MCF 10A (cell line): ENCODE measurements at regions not wholly inside any gene's neighbourhood (a gene's known extent, or its start where the extent isn't known, plus 50 kb on each side); places are given as distances from the start of the nearest gene placed in this dataset.
"Not testable (repeated sequence)": the region's sequence is repeated elsewhere in the genome, so short reads cannot be mapped to it uniquely, and the experiment has no call there.

Source experiments
- BruUV-seq: library from RNA; stranded (reverse); fragments of 400-500 nt; replicated peaks from 2 replicates; lab custom pipeline; 2021; lab: Mats Ljungman, UMichigan
- CTCF ChIA-PET: fragments of 300-600 bp; sonication (Branson Sonifier 250); formaldehyde crosslinking; extraction: SDS; loops from one replicate; lab custom pipeline; 2021; ENCODE audit warnings: antibody characterized with exemption, inconsistent platforms; lab: Yijun Ruan, JAX
- POLR2A ChIA-PET: fragments of 300-600, 350-650 bp; sonication (Branson Sonifier 250); formaldehyde crosslinking; extraction: SDS; loops from one replicate; lab custom pipeline; 2020; ENCODE audit warnings: antibody characterized with exemption, inconsistent platforms; lab: Yijun Ruan, JAX
- DNase-seq: peaks from one replicate; pipeline ENCODE4 v3.0.0-alpha.2; 2018; ENCODE audit not compliant: unreplicated experiment
- H3K27ac Mint-ChIP-seq: one replicate; pipeline ENCODE4 v1.8.0; 2022; ENCODE audit warnings: mild to moderate bottlenecking, low read depth, mixed read lengths; ENCODE audit not compliant: unreplicated experiment
- H3K27me3 Mint-ChIP-seq: one replicate; pipeline ENCODE4 v1.8.0; 2022; ENCODE audit warnings: mixed read lengths; ENCODE audit not compliant: insufficient read depth, unreplicated experiment
- H3K36me3 Mint-ChIP-seq: one replicate; pipeline ENCODE4 v1.8.0; 2022; ENCODE audit warnings: mild to moderate bottlenecking, moderate library complexity, mixed read lengths; ENCODE audit not compliant: insufficient read depth, unreplicated experiment
- H3K4me1 Mint-ChIP-seq: one replicate; pipeline ENCODE4 v1.8.0; 2022; ENCODE audit warnings: mixed read lengths; ENCODE audit not compliant: insufficient read depth, unreplicated experiment
- H3K4me3 Mint-ChIP-seq: one replicate; pipeline ENCODE4 v1.8.0; 2022; ENCODE audit warnings: mild to moderate bottlenecking, moderate library complexity, mixed read lengths; ENCODE audit not compliant: unreplicated experiment
- H3K9me3 Mint-ChIP-seq: one replicate; pipeline ENCODE4 v1.8.0; 2022; ENCODE audit warnings: mixed read lengths; ENCODE audit not compliant: unreplicated experiment
- intact Hi-C: fragments of 100-400 bp; cut with micrococcal nuclease; formaldehyde crosslinking; loops from 2 replicates; pipeline ENCODE4 v1.14.1; 2022
- TF ChIP-seq, protein P1 (sequence below): fragments of 200-600 bp; IDR thresholded peaks from one replicate; pipeline ENCODE4 v1.8.0; 2022; ENCODE audit warnings: antibody characterized with exemption, mild to moderate bottlenecking; ENCODE audit not compliant: unreplicated experiment

GRCh38 chr2:225244933-225245332, 154.6 kb upstream of the NYAP2 start:
- no TSS peak for BruUV-seq
- intact Hi-C loops, result no loop called here
- no peak overlapping the region for H3K4me3 Mint-ChIP-seq
- no peaks in the 10 kb centered on the region for H3K36me3 Mint-ChIP-seq
- no peaks in the 10 kb centered on the region for H3K4me1 Mint-ChIP-seq
- no peak for DNase-seq
- no peak overlapping the region for H3K27ac Mint-ChIP-seq
- H3K27me3 Mint-ChIP-seq, result peaks cover 38% of the 10 kb centered on the region
- ChIA-PET POLR2A (interaction anchor here (0.6 kb wide), 2 partner anchors 115 to 307 kb away, joined by 3 read pairs; no protein-coding TSS in a partner anchor), CTCF (no interaction called here)
- TF ChIP-seq, protein P1, sequence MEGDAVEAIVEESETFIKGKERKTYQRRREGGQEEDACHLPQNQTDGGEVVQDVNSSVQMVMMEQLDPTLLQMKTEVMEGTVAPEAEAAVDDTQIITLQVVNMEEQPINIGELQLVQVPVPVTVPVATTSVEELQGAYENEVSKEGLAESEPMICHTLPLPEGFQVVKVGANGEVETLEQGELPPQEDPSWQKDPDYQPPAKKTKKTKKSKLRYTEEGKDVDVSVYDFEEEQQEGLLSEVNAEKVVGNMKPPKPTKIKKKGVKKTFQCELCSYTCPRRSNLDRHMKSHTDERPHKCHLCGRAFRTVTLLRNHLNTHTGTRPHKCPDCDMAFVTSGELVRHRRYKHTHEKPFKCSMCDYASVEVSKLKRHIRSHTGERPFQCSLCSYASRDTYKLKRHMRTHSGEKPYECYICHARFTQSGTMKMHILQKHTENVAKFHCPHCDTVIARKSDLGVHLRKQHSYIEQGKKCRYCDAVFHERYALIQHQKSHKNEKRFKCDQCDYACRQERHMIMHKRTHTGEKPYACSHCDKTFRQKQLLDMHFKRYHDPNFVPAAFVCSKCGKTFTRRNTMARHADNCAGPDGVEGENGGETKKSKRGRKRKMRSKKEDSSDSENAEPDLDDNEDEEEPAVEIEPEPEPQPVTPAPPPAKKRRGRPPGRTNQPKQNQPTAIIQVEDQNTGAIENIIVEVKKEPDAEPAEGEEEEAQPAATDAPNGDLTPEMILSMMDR, result no peak
- no peaks in the 10 kb centered on the region for H3K9me3 Mint-ChIP-seq

DNA sequence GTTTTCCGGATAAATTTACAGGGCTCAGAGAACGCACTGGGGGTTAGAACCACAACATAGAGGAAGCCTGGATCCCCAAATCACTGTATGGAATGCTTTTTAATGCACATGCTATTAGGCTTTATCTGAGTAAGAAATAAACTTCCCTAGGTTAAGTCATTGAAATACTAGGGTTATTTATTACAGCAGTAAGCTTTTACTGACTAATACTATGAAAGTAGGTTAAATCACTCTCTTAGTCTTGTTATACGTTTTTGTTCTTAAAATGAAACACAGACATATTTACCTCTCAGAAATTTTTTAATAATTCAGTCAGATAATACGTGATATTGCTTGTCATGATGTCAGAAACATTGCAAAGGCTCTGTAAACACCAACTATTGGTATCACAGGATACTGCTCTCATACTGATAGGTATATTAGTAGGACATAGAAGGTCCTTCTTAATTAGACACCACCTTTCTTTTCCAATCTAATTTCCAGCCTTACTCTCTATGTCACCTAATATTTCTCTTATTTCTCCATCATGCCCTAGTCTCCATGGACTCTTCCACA, 162.7 kb upstream of the NYAP2 start:
- no TSS peak for BruUV-seq
- DNase-seq, result no peak
- TF ChIP-seq, protein P1, result no peak
- intact Hi-C loops, result no loop called here
- Mint-ChIP-seq H3K27ac (no peak overlapping the region), H3K27me3 (peaks cover 67% of the 10 kb centered on the region), H3K9me3 (no peaks in the 10 kb centered on the region), H3K4me3 (no peak overlapping the region), H3K36me3 (no peaks in the 10 kb centered on the region), H3K4me1 (no peaks in the 10 kb centered on the region)
- POLR2A ChIA-PET, result no interaction called here
- CTCF ChIA-PET, result no interaction called here

DNA sequence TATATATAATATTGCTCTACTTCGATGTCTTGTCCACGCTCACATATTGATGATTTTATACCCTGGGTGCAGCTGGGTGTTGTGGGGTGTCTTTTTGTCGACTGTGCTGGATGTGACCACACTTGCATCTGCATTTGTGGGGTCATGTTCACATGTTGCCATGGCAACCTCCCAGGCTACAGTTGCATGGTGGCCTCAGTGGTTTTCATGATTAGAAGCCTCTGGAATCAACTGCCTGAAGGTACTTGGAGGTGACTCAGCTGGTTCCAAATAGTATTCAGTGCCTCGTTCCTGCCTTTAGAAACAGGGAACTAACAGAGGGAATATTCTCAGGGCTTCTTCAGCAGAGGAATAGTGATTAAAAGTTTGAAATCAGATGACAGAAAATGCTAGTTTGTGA, 166.3 kb upstream of the NYAP2 start:
- TF ChIP-seq, protein P1, result no peak
- no peaks in the 10 kb centered on the region for H3K9me3 Mint-ChIP-seq
- H3K4me1 Mint-ChIP-seq, result no peaks in the 10 kb centered on the region
- peaks cover 63% of the 10 kb centered on the region for H3K27me3 Mint-ChIP-seq
- ChIA-PET POLR2A (no interaction called here), CTCF (no interaction called here)
- BruUV-seq, result no TSS peak
- H3K4me3 Mint-ChIP-seq, result no peak overlapping the region
- H3K27ac Mint-ChIP-seq, result no peak overlapping the region
- intact Hi-C loops, result no loop called here
- no peaks in the 10 kb centered on the region for H3K36me3 Mint-ChIP-seq
- DNase-seq, result no peak

DNA sequence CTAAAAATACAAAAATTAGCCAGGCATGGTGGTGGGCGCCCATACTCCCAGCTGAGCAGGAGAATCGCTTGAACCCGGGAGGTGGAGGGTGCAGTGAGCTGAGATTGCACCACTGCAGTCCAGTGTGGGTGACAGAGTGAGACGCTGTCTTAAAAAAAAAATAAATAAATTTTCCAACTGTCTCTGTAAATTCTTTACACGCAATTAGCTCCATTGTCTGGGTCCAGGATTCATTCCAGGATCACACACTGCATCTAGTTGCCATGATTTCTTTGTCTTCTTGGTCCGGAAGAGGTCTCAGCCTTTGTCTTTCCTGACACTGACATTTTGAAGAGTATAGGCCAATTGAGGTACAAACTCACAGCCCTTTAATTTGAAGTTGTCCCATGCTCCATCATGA, 167.6 kb upstream of the NYAP2 start:
- Mint-ChIP-seq H3K36me3 (no peaks in the 10 kb centered on the region), H3K27ac (no peak overlapping the region), H3K9me3 (no peaks in the 10 kb centered on the region), H3K27me3 (peaks cover 57% of the 10 kb centered on the region), H3K4me1 (no peaks in the 10 kb centered on the region), H3K4me3 (no peak overlapping the region)
- TF ChIP-seq, protein P1, result no peak
- BruUV-seq, result no TSS peak
- ChIA-PET POLR2A (interaction anchor here (0.5 to 0.9 kb wide), 2 partner anchors 9 to 49 kb away, joined by 3 read pairs; no protein-coding TSS in a partner anchor), CTCF (no interaction called here)
- intact Hi-C loops, result no loop called here
- DNase-seq, result no peak

GRCh38 chr2:225229346-225229745, 170.2 kb upstream of the NYAP2 start:
- DNase-seq, H3K36me3 Mint-ChIP-seq, H3K4me3 Mint-ChIP-seq, H3K4me1 Mint-ChIP-seq, POLR2A ChIA-PET, H3K9me3 Mint-ChIP-seq, BruUV-seq, H3K27ac Mint-ChIP-seq, intact Hi-C loops: not testable (repeated sequence)
- CTCF ChIA-PET, result interaction anchor here (0.7 kb wide), 1 partner anchor 10 kb away, joined by 3 read pairs; no protein-coding TSS in a partner anchor
- H3K27me3 Mint-ChIP-seq, result peaks cover 55% of the 10 kb centered on the region
